DMS114 treated with DMSO at 0.1 percent for 48 hours (cell line): ENCODE measurements at regions not wholly inside any gene's neighbourhood (a gene's known extent, or its start where the extent isn't known, plus 50 kb on each side); places are given as distances from the start of the nearest gene placed in this dataset.

Source experiments
- DNase-seq: peaks from one replicate; lab custom pipeline; 2025; ENCODE audit not compliant: unreplicated experiment; lab: John Stamatoyannopoulos, UW

DNA sequence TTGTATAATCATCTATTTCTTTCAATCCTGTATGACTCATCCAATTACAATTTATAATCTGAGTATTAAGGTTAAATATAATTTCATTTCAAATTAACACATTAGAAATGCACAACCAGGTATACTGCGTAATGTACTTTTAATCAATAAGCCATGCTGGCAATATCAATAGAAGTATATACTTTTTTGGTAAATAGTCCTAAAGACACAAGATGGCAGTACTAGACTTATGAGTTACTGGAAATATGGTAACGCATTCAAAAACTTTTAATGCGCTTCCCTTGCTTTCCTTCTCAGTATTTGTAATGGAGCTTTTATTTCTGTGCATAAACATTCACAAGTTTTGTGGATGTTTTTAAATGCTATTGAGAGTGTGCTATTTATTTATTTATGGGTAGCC, 1162.0 kb upstream of the TMPRSS15 start:
- no peak for DNase-seq

DNA sequence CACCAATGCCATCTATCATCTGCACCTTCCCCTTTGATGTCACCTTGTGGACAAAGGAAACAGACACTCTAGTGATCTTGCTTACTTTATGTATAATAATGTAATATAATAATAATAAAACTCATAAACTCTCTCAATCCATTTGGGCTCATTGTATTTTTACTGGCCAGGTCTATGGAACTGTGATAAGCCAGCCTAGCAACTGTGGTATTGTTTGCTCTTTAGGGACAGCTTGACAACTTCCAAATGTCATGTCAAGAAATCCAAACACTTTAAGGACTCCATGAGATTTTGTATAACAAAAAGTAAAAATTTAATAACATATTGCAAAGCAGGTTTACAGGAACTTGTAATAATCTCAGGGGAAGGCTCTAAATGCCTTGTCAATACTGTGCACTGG, 1163.4 kb upstream of the TMPRSS15 start:
- no peak for DNase-seq

DNA sequence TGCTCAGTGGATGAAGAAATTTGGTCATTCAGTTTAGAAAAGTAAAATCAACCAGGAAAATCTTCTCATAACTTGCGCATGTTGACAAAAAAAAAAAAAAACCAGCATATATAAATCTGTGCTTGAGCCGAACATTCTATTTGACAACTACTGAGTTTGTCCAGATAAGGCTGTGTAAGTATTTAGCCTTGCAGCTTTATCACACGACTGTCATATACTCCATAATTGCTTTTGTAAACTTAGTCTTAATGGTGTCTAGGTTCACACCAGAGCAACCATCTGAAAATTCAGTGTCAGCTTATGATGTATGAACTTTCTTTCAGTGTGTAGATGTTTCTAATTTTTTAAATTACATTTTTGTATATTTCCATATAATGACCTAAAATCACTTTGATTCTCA, 1173.8 kb upstream of the TMPRSS15 start:
- DNase-seq: no peak

DNA sequence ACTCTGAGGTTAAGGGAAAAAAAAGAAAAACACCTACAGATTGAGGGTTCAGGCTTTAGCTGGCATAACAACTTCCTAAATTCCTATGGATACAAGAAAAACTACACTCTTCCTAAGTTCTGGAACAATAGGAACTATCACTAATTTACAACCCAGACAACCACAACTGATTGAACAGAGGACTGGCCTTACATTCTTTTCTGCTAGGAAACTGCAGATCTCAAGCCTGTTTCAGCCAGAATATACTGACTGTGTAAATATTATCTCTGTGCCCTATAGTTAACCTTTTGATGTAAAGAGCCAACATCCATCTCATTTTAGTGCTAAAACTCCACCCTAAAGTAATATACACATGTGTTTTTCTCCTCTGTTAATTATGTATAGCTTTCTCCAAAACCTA, 1186.5 kb upstream of the TMPRSS15 start:
- no peak for DNase-seq

DNA sequence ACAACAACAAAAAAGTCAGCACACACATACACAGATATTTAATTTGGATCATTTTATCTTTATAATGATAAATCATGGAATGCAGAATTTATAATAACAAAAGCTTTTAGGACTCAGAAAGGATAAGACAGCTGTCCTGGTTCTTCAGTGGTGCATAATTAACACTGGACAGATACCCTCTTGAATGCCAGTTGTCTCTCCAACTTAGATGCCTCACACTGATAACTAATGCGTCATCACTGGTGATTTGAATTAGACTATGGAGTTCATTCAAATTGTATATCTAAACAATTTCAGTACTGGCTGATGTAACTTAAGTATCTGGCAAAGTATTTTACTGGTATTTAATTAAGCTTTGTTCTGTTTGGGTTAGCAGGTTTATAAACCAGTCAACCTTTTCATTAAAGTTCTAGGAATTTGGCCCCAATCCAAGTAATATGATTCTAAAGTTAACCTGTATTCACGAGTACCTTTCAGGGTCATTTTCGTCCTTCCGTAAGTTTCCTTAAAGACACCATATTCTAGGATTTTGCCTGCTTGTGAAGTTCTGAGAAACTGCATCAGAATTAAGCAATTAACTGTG, 1199.5 kb upstream of the TMPRSS15 start:
- DNase-seq: no peak

DNA sequence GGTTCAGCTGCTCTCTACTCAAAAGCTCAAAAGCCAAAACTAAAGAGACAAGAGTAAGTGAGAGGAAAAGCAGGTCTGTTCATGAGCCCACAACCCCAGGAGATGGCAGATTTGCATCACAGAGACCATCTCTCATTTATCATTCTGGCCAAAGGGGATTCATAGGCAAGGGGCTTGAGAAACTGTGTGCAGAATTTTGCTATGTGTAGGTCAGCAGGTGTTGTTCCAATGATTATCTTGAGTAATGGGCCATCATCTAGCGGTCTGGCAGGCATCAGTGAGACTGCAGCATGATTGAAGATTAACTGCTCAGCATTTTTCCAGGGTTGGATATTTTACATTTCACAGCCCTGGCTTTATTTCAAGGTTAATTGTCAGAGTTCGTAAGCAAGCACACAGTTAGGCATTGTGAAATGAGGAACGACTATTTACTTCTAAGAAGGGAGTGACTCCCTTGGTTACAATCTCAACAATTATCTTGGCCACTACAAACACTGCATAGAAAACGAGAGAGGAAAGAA, 1204.6 kb upstream of the TMPRSS15 start:
- DNase-seq: no peak

DNA sequence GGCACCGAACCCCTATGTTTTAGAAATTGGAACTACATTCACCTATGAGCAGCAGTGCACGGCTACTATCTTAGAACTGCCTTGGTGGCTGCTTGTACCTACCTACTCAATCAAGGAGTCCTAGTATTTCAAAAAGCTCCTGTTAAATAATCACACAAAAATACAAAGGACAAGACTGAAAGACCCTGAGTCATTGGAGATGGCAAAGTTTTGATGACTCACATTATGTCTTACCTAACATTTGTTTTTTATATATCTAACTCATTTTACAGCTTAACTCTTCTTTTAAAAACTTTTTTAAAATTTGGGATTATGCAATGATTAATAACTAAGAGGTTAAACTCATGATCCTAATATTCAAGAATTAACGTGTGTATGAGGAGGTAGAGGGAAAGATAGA, 1206.0 kb upstream of the TMPRSS15 start:
- DNase-seq: no peak

DNA sequence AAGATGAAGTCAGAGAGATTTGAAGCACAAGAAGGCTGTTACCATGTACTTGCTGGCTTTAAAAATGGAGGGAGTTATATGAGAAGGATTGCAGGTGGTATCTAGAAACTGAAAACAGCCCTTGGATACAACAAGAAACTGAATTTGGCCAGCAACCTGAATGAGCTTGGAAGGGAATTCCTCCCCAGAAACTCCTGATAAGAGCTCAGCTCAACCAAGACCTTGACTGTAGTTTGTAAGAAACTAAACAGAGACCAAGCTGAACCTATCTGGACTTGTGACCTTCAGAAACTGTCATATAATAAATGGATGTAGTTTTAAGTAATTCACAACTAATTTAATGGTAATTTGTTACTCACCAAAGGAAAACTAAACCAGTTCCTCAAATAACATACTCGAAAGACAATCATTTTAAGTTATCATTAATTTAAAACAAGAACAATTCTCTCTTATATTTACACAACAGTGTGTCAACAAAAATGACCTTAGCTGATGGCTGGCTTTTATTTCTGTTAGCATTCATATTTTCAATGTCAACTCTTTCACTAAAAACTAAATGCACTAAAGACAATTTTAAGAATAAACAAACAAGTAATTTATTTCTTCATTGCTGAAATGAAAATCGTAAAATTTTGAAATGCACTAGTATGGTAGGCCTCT, 1218.4 kb upstream of the TMPRSS15 start:
- DNase-seq: no peak

DNA sequence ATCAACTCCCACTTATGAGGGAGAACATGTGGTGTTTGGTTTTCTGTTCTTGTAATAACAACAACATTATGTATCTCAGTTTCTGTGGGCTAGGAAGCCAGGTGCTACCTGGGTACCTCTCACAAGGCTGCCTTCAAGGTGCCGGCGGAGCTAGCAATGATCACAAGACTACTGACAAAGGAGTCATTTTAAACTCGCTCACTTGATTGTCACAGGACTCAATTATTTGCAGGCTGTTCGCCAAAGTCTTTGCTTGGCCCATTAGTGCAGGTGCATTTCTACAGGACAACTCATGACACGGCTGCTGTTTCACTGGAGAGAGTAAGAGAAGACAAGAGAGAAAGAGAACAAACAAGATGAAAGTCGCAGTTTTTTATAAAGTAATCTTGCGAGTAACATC, 1237.4 kb upstream of the TMPRSS15 start:
- no peak for DNase-seq

DNA sequence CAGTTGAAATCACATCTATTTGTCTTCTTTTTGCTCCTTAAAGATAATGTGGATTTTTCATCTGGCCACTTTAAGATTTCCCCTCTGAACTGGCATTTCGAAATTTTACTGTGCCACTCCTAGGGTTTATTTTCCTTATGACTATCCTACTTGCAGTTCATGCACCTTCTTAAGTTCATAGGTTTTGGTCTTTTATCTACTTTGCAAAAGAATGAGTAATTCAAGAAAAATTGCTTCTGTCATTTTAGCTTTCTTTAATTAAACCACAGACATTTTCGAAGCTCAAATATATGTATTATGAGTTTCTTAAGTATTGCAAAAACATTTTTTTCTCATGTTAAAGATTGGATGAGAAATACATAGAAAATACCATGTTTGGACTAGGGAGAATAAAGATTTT, 1244.8 kb upstream of the TMPRSS15 start:
- no peak for DNase-seq

DNA sequence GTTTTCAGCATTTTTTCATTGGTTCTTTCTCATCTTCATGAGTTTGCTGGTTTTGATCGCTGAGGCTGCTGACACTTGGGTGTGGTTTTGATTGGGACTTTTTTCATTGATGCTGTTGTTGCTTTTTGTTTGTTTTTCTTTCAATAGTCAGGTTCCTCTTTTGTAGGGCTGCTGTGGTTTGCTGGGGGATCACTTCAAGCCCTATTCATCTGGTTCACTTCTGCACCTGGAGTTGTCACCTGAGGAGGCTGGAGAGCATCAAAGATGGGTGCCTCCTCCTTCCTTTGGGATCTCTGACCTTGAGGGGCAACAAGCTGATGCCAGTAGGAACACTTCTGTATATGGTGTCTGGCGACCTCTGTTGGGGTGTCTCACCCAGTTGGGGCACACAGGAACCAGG, 1279.9 kb upstream of the TMPRSS15 start:
- DNase-seq: no peak

DNA sequence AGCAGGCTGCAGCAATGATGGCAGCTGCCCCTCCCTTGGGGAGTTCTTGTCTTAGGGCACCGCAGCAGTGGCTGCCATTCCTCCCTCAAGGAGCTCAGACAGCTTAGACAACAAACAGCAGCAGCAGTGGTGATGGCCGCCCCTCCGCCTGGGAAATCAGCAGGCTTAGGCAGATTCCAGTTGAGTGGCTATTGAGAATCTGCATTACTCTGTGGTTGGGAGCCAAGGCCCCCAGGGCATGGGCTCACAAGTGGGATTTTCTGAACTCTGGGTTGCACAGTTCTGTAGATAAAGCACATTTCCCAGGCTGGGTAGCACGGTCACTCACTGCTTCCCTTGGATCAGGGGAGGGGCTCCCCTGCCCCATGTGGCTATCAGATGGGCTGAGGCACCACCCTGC, 1280.7 kb upstream of the TMPRSS15 start:
- DNase-seq: no peak

DNA sequence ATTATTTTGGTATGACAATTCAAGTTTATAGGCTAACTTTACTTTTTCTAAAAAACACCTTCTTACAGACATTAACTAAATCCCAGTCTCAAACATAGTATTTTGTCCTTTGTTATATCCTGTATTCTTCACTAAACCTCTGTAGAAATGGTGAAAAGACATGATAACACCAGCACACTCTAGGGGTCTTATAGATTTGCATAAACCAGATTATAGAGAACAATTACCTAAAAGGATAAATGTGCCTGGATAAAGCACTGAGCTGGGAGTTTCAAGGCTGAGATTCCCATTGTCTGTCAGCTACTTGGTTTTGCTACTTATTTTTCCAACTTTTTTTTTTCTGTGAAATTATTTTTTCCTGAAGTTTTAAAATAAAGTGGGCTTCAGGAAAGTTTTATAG, 1288.6 kb upstream of the TMPRSS15 start:
- DNase-seq: no peak

DNA sequence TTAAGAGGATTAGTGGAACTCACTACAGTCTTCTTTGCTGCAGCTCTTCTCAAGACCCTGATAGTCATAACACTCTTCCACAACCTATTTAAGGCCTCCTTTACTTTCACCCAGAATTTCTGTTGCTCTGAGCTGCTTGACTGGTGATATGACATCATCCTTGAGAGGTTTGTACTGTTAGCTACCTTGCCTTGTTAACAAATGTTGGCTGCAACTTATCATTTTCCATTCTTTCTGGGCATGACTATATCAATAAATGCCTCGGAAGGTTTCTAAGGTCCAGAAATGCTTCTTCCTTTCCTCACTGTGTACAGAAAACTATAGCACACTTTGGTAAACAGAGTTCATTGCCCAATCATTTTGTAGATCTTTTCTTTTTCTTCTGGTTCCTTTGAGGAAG, 1292.2 kb upstream of the TMPRSS15 start:
- no peak for DNase-seq

DNA sequence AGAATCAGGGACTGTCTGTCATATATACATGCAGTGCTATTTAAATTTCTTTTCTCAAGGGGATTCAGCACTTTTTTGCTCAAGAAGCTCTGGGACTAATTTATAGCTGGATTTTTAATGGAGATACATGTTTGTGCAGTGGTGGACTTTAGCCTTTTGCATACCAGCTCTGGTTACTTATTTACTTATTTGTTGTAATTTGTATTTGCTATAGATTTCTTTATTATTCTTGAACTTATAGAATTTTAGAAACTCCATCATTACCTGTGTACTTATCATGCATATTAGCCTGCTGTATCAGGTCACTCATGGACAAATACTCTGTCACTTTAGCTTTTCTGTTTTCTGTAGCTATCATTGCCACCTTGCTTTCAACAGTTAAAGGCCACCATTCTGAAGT, 1296.9 kb upstream of the TMPRSS15 start:
- no peak for DNase-seq

DNA sequence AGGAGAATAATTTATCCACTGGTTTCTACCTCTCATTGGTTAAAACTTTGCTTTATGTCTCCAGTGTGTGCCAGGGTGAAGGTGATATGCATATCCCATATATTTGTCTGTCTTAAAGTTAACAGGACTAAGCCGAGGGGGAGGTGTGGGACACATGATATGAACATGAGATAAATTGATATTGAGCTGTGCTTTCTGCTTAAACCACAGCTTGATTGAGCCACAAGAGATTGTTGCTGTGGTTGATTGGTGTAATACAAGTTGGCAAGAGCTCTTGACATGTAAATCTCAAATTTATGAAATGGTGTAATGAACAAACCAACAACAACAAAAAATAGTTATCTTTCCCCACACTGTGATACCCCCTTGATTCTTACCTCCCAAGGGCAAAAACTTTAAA, 1295.5 kb upstream of the NCAM2 start:
- no peak for DNase-seq

DNA sequence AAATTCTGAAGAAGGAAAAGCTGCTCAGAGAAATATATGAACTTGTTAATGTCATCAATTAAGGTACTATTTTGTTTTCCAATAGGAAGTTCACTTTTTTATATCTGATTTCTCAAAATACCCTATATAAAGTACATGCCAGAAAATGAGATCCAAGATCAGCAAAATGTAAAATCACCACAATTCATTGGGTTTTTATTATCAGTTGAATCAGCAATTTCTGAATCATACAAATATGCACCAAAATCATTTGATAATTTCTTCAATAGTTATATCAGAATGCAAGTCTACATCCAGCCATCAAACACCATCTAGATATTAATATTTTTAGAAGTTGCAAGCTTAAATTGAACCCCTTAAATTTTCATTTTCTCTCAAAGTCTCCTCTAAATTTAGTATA, 1293.4 kb upstream of the NCAM2 start:
- DNase-seq: no peak

DNA sequence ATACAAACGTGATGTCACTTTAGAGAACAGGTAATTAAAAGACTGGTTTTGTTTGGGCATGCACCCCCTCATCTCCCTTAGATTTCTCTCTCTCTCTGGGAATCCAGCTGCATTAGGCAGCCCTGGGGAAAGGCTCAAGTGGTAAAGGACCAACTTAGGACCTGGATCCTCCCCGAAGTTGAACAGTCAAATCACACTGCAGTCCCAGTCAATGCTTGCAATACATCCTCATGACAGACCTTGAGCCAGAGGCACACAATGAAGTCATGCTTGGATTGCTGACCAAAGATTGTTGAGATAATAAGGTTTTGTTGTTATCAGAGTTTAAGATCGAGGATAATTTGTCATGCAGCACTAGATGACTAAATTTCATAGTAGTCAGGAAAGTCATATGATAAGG, 1285.8 kb upstream of the NCAM2 start:
- no peak for DNase-seq

DNA sequence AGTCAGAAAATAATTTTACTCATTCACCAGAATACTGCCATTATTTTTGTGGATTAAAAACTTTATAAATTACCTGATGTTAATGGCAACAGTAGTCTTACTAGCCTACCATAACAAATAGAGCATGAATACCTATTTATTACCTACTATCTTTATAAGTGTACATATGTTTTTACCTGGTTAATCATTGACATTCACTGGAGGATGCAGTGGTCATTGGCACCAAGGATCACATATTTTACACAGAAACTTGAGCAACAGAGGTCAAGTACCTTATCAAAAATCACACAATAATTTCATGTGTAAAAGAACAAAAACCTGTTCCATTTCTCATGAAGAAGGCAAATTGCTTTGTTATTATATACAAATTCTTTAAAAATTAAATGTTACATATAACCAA, 1284.9 kb upstream of the NCAM2 start:
- no peak for DNase-seq

DNA sequence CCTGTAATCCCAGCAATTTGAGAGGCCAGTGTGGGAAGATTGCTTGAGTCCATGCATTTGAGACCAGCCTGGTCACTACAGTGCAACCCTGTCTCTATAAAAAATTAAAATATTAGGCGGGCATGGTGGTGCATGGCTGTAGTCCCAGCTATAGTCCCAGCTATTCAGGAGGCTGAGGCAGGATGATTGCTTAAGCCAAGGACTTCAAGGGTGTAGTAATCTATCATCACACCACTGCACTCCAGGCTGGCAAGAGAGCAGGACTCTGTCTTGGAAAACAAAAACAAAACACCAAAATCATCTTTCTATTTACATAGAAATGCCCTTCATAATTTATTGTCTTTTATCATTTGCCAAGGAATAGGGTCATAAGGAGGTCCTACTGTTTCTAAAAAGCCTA, 1274.1 kb upstream of the NCAM2 start:
- DNase-seq: no peak

DNA sequence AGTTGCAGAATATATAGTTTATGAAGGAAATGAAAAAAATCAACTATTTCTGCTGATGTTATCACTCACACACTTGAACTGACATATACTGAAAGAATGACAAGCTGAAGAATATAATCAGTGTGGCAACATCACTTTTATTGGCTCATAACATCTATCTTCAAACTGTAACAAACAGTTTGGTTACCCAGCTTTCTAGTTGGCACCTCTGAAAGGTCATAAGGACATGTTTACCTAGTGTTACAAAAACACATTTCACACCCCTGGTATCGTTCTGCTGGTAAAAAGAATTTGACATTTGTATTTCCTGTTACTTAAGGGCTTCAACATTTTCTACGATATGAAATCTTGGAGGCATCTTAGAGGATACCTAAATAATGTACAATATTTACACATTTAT, 1267.0 kb upstream of the NCAM2 start:
- no peak for DNase-seq

DNA sequence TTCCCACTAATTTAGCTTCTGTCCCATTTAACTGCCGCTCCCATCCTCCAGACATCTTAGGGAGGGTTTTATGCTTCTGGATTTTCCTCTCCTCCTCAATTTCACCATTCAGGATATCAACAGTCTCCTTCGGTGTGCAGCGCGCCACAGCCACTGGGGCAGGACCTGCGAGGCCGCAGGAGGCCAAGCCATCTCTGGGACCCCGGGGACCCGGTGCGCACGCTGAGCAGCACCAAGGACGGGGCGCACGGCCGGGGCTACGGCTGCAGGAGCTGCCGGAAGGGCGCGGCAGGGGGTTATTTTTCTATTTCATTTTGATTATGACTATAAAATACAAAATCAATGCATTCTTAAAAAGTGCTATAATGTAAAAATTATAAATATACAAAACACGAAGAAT, 1238.4 kb upstream of the NCAM2 start:
- DNase-seq: no peak

DNA sequence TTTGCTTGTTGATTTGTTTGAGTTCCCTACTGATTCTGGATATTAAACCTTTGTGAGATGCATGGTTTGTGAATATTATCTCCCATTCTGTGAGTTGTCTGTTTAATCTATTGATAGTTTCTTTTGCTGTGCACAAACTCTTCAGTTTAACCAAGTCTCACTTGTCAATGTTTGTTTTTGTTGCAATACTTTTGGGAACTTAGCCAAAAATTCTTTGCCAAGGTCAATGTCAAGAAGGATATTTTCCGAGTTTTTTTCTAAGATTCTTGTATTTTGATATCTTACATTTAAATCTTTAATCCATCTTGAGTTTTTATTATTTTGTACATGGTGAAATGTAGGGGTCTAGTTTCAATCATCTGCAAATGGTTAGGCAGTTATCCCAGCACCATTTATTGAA, 1230.7 kb upstream of the NCAM2 start:
- no peak for DNase-seq
